HG03196 (cell line): ENCODE measurements at regions not wholly inside any gene's neighbourhood (a gene's known extent, or its start where the extent isn't known, plus 50 kb on each side); places are given as distances from the start of the nearest gene placed in this dataset.

Experiments
- ATAC-seq: cut with Tn5 transposase; IDR thresholded peaks from one replicate; pipeline ENCODE4 v1.9.1; 2021; ENCODE audit not compliant: unreplicated experiment

DNA sequence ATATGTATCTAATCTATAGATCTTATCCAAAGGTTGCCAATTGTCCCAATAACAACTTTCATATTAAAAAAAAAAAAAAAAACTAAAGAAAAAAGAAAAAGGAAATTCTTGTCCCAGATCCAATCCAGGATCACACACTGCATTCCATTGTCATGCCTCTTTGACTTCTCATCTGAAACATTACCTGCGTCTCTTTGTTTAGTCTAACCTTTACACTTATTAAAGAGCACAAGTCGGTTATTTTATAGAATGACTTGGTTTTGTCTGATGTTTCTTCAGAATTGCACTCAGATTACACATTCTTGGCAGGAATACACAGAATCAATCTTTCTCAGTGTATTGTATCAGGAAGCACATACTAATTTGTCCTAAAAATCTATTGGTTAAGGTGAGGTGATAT is 392.5 kb upstream of the KLHL29 start:
- ATAC-seq = no peak

DNA sequence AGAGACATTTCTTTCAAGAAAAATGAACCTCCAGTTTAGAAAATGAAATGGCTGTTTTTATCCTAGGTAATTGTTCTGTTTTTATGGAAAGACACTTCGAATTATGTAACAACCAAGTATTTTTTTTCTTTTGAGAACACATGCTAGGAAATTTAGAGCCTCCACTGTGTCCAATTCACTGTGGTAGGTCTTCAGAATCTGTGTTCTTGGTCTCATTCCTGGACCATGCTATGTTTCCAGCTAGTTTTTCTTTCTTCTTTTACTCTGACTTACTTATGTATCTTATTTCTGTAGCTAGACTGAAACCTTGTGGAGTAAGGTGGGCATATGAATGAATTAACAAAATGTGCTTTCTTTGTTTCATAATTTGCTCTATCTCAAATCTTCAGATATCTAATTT is 391.7 kb upstream of the KLHL29 start:
- no peak for ATAC-seq

DNA sequence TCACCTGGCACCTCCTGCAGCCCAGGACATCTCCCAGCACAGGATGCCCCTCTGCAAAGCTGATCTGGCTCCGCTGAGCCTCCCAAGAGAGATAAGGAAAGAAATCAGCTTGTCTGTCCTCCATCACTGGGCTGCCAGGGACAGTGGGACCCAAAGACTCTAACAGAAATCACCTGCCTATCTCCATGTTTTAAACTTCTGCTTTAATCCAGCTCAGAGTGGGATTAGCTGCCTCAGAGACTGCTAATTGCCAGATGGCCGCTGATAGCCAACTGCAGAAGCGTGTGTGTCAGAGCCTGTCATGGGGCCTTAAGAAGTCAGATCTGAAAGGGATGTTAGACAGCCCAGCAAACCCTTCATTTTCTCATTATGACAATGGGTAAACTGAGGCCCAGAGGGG is 389.4 kb upstream of the KLHL29 start:
- no peak for ATAC-seq

DNA sequence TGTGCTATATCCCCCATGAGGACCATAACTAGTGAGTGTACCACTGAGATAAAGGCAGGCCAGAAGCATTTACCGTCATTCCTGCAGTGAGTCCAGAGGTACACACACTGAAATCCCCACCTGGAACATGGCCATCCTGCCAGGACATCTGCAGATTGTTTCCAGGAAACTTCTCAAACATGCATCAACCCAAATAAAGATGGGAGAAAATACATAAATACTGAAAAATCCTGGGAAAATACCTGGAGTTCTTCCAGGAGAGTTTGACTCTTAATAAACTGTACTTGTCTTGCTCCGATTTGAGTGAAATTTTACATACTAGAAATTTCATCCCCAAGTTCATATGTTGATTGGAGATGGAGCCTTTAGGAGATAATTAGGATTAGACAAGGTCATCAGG is 388.1 kb upstream of the KLHL29 start:
- no peak for ATAC-seq

DNA sequence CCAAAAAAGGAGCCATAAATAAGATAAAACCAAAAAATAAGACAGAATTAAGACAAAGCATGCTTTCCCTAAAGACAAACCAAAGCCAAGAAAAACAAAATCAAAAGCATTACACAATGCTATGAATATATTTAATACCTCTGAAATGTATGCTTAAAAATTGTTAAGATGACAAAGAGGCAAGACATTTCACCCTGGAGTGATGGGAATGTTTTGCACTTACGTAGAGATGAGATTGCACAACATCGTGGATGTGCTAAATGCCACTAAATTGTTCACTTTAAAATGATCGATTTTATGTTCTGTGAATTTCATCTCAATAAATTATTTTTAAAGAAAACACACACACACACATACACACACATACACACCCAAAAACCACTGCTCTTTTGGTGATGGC is 386.6 kb upstream of the KLHL29 start:
- no peak for ATAC-seq

DNA sequence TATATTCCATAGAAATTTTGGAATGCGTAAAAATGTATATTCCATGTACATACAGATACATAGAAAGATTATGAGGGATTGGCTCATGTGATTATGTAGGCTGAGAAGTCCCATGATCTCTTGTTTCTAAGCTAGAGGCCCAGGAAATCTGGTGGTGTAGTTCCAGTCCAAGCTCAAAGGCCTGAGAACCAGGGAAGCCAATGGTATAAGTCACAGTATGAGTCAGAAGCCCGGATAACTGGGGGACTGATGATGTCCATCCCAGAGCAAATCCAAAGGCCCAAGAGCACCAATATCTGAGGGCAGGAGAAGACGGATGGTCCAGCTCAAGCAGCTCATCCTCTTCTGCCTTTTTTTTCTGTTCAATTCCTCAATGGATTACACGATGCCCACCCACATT is 385.0 kb upstream of the KLHL29 start:
- ATAC-seq = no peak

DNA sequence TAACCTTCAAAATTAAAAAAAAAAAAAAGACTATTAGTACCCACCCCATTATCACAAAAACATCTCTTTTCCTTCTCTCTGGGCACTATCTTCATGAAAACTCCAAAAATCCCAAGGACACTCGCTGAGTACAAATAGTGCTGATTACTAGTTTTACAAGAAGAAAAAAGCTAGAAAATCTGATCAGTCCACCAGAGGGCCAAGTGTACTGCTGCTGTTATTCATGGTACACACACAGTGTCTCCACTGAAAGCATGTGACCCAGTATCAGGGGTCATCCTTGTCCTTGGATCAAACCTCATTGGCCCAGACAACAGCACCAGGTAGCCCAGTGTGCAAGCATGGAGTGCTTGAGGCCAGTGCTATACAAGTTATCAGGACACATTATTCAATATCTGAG is 382.7 kb upstream of the KLHL29 start:
- ATAC-seq = no peak

DNA sequence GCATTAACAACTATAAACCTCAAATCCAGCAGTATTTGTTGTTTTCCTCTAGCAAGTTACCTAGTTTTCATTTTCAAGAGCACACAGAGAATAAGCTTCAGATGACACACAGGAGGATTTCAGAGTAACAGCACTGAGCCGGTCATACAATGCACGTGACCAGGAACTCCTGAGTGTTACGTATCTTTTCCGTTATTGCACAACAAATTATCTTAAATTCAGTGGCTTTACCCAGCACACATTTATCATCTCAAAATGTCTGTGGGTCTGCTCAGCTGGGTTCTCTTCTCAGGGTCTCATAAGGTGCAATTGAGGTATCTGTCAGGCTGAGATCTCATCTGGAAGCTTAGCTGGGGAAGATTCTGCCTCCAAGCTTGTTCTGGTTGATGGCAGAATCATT is 379.5 kb upstream of the KLHL29 start:
- ATAC-seq = no peak

DNA sequence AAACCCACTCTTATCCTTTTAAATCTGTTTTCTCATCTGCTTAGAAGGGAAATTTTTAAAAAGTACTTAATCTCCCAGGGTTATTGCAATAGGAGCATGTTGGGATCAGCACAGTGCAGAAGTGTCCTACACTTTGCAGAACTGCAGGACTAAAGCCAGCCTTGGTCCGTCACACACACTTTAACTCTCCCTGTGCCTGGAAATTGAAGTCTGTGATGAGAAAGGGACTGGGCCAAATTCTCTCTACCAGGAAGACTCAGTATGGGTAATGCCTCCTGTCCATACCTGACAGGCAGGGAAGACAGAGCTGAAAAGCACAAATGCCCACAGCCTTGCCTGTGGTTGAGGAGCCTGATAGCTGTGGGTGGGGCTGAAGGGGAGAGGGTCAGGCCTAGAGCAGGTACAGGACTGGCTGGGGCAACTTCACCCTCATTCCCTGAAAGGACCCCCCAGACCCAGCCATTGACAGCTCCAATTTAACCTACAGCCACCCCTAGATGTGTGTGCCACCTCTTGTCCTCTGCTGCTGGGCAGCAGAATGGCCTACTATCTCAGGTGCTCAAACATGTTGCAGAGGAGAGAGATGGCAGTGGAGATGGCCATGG is 377.2 kb upstream of the KLHL29 start:
- no peak for ATAC-seq

DNA sequence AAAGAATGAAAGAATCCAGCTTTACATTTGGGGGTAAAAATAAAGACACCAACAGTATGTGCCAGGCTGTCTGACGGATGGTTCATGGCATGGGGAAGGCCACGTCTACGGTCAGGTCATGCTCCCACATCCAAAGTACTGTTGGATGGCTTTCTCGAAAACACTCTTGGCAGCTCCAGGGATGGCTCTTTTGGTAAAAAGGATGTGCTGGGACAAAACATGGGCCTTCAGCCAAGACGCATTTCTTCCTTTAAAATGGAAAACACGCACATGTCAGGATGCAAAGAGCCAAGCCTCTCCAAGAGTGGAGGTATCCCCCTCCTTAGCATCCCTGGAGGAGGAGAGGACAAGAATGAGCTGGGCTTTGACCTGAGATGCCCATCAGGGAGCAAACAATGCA is 376.5 kb upstream of the KLHL29 start:
- ATAC-seq = no peak

DNA sequence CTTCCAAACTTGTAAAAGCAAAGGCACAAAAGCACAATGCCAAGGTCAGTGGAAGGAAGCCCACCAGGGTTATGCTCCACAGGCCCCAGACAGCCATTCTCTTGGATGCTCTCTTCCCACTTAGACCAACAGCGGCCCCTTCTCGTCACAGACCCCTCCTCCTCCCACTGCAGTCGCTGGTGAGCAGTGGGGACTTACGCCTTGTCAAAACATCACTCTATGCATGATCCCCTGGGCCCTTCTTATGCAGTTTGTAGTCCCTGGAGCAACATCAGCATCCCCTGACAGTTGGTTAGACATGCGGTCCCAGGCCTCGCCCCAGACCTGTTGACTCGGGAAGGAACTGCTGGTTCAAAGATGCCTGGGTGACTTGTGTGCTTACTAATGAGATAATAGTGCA is 376.0 kb upstream of the KLHL29 start:
- no peak for ATAC-seq

DNA sequence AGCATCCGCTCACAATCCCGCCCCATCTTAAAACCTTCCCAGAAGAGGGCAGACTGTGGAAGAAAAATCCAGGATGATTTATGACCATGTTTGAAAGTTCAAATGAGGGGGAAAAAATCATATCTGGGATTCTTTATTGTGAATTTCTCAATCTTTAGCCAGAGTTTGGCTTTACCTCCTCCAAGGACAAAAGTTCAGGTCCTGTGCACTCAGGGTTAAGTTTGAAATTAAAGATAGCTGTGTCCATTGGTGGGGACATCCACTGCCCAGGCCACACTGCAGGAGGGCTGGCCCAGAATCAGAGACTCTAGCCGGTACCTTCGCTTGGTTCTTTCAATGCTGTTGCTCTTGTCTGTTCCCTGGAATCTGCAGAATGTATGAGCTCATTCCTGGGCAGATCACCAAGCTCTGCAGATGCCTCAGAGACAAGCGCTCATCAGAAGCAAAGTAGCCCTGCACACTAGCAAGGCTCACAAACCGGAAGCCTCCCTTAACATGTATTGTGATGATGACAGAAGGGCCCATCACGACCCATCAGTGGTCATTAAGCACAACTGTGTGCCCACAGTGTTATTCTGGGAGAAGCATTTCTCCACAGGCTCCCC is 375.3 kb upstream of the KLHL29 start:
- ATAC-seq = no peak

DNA sequence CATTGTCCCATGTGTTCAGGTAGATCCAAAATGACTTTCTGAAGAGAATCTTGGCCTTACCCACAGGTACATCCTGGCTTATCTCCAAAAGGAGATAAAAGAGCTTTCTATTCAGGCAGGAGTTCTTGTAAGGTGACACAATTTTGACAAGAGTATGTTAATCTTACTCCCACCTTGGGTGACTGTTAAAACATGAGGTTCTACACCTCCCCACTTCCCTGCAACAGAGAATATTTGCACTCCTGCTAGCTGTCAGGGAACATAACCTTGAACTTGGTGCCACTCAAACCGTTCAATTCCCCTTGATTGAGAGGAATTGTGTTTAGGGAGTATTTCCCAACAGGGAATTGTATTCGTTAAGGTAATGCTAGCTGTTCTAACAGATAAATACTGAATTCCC is 372.5 kb upstream of the KLHL29 start:
- ATAC-seq = no peak

DNA sequence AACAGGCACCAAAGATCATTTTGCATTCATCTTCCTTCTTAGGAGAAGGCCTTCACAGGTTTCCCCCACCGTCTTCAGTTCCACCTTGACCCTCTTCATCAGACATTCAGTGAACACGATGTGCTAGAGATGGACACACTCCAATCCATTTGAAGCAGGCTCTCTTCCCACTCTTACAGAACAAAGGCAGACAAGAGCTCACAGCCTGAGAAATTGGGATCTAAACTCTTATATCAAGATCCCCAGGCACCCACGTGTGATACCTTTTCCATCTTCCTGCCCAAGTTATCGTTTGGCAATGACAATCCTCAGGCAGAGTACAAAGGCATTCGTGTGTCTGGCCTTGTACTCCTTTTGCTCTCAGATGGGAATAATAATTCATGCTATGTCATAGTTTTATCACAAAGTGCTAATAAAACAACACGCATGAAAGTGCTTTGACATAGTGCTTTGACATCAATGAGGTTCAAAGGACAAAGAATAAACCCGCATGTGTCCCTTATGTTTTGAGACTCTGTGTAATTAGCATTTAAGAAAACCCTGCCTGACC is 369.3 kb upstream of the KLHL29 start:
- ATAC-seq = no peak

DNA sequence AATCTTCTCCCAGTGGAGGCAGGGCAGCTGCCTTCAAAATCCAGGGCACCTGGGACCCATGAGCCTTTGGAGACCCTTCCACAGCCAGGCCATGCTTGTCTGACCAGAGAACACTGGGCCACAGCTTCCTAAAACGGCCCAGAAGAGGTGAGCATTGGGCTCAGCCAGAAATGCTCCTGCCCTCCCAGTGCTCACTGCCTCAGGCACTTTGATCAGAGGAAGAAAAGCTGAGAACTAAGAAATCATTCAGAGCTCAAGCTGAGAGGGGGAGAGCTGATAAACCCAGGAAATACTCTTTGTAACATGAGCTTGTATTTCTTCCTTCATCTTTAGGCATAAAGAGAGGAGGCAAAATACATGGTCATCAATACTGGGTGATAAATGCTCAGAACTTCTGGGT is 365.5 kb upstream of the KLHL29 start:
- ATAC-seq = no peak

DNA sequence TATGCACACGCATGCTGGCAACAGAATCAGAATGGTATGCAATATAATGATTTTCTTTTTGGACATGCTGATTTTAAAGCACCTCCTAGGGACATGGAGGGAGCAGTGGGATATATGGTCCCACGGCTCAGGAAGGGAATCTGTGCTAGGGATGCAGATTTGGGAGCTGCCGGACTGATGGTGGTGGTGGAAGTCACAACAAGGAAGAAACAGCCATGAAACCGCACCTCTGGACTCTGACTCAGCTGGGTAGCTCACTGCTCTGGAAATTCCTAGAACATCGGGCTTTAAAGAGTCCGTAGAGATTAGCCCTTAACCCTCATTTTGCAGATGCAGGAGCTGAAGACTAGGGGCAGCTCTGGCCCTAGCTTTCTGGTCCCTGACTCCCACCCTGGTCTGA is 364.3 kb upstream of the KLHL29 start:
- no peak for ATAC-seq

DNA sequence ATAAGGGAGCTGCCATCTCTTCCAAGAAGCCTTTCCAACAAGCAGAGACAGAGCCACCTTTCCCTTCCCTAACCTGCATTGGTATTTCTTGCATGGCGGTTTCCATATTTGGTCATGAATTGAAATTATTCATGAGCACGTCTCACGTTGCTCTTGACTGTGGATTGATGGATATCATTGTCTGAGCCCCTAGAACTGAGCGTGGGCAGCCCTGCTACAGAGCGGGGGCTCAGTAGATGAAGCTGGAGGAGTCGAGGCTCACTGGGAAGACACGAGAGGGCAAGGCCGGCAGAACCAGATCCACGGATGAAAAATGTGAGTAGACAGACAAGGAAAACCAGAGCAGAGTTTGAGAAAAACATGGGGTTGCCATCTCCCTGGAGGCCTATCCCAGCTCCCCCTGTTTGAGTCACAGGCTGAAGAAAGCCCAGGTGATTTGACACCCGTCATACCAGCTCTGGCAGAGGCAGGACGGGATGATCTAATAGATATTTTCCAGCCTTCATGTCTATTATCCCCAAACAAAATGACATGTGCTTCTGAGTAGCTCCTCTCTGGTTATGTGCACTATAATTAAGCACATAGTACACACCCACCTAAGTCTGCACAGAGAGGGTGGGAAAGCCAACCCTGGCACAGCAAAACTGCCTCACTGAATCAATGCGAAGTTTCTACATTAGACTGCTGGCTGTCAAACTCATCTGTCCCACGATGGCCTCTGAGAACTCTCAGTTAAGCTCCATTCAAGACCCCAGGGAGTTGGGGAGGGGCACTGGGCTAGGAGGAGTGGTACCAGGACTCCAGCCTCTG is 363.5 kb upstream of the KLHL29 start:
- ATAC-seq = no peak

DNA sequence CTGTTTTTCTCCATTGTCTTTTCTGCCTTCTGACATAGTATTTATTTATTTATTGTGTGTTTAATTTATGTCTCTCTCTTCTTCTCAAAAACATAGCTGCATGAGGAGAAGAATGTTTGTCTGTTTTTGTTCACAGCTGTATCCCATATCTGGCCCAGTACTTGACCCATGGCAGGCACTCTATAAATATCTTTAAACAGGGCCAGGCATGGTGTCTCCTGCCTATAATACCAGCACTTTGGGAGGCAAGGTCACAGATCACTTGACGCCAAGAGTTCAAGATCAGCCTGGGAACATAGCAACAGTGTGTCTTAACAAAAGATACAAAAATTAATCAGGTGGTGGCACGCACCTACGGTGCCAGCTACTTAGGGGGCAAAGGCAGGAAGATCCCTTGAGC is 361.3 kb upstream of the KLHL29 start:
- no peak for ATAC-seq

DNA sequence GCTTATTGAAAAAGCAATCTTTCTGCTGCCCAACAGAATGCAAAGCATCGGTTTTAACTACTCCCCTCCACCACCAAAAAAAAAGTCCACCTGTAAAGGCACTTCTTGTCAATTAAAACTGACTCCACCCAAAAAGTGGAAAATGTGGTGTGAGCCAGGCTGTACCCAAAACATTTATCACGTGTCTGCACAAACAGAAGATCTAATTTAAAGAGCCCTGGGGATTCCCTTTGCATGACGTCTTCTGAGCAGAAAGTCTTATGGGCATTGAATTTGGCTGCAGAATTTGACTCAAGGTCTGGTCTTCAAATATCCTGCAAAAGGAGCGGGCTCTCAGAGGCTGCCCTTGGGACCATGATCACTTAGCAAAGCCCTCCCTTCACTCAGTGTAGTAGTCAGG is 358.3 kb upstream of the KLHL29 start:
- ATAC-seq = no peak

DNA sequence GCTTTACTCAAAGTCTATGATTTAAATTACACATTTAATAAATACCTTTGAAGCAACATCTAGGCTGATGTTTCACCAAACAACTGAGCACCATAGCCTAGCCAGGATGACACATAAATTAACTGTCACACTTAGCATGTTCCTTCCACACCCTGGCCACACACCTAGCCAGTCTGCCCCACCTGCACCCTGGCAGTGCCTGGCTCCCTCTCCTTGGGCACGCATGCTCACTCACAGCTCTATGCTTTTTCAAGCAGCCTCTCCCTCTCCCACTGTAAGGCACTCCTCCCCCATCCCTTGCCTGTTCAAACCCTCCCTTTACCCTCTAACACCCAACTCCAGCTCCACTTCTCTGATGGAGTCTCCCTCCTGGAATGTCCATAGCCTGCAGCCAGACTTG is 357.6 kb upstream of the KLHL29 start:
- ATAC-seq = no peak

DNA sequence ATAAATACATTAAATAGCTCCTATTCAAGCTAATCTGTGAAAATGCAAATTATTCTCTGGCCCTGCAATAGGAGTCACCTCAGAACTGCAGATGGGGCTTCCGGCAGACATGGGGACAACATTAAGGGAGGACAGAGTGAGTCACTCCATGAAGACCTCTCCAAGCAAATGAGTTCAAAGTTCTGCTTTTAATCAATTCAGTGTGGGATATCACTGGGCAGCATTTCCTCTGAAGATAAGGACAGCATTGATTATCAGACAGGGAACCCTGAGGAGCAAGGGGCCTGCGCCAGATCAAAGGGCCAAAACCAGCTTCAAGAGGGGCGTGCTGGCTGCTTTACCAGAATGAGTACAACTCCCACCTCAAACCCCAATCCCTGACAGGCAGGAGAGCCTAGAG is 356.9 kb upstream of the KLHL29 start:
- ATAC-seq = no peak

DNA sequence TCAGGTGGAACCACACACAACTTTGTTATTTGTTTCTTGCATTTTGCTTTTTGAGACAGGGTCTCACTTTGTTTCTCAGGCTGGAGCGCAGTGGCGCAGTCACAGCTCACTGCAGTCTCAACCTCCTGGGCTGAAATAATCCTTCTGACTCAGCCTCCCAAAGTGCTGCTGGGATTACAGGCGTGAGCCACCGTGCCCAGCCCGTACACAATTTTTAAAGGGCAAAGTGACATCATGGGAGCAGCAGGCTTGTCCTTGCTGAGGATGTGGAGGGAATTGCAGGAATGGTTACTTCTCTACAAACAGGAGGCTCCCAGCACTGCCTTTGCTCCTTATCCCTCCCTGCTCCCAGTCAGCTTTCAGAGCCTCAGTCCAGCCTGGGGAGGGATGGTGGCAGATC is 355.9 kb upstream of the KLHL29 start:
- no peak for ATAC-seq
